NCI-H510A (cell line): ENCODE measurements at regions not wholly inside any gene's neighbourhood (a gene's known extent, or its start where the extent isn't known, plus 50 kb on each side); places are given as distances from the start of the nearest gene placed in this dataset.
"Not testable (repeated sequence)": the region's sequence is repeated elsewhere in the genome, so short reads cannot be mapped to it uniquely, and the experiment has no call there.

ENCODE experiments used
- DNase-seq: peaks from one replicate; lab custom pipeline; 2025; lab: John Stamatoyannopoulos, UW

DNA sequence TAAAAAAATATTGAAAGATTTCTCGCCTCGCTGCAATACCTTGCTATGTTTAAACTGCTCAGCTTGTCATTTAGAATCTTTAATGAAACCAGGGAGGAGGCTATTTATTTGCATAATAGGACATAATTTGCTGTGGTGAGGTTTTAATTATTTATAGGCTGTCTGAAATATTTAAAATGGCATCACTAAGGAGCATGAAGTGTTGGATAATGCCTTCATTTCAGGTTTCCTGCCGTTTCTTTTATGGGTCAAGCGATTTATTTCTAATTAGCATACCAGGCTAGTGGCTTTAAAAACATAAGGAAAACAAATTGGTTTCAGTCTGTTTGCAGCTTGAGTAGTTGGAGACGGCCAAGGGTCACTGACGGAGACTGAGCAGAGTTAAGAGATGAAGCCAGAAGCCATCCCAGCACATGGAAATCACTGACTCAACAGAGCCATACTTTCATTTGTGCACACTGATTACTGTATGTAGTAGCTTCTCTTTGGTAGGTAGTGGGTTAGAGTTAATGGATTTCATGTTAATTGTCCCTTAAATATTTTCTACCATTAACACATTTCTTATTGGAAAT, 1962.4 kb upstream of the TENM3 start:
- no peak for DNase-seq

DNA sequence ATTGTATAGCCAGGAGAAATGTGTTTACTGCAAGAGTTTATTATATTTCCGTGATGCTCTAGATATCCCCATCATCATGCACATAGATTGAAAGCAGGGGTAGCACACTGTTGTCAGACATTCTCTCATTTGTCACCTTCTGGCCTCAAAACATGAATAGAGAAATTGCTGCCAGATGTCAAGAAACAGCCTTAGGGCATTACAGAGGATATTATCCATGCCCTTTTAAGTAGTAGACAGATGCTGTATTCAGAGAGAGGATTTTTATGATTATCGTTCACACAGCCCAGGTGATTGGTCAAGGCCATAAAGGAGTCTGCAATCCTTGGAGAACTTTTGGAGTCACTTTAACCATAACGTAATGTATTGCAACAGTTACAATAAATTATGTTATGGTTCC, 1961.5 kb upstream of the TENM3 start:
- no peak for DNase-seq

GRCh38 chr4:180284267-180284666, 1958.9 kb upstream of the TENM3 start:
- no peak for DNase-seq

DNA sequence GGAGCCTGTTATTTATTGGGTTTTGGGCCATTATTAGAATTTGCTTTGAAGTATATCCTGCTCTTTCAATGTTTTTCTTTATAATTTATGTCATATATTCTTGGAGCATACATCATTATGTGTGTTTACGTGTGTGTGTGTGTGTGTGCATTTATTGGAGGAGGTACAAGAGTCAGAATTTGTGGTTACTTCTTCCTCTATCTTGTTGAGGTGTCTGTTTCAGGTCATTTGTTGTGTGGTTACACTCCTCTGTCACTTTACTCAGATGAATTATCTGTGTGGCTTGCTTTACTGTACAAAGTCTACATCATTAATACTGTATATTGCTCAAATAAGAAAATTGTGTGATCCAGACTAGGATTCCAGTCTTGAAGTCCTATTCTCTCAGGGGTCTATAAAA, 1957.4 kb upstream of the TENM3 start:
- DNase-seq: no peak

DNA sequence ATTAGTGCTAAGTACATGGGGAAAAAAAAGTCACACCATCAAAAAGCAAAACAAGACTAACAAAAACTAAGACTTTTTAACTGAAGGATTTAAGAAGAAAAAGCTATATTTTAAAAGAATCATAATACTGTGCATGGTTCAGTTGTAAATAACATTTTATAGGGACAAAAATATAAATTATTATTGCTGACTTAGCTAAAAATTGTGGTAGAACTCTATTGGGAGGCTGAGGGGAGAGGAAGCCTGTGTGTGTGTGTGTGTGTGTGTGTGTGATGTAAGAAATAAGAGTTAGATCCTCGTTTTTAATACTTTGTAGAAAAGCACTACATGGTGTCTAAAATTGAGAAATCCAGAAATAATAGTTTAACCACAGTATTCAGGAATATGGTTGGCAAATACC, 1950.9 kb upstream of the TENM3 start:
- DNase-seq: no peak

GRCh38 chr4:180296036-180296599, 1947.1 kb upstream of the TENM3 start:
- no peak for DNase-seq

- no peak for DNase-seq
Observed at GRCh38 chr4:180304321-180304720, 1938.9 kb upstream of the TENM3 start.

DNA sequence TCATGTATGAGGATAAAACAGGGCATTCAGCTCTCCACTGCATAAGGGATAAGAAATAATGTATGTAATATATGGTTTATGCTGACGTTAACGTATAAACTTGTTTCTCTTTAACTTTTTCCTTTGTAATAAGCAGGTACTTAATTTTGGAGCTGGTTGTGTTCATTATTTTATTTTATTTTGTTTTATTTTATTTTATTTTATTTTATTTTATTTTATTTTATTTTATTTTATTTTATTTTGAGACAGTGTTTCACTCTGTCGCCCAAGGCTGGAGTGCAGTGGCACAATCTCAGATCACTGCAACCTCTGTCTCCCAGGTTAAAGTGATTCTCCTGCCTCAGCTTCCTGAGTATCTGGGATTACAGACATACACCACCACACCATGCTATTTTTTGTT, 1932.6 kb upstream of the TENM3 start:
- DNase-seq: no peak

DNA sequence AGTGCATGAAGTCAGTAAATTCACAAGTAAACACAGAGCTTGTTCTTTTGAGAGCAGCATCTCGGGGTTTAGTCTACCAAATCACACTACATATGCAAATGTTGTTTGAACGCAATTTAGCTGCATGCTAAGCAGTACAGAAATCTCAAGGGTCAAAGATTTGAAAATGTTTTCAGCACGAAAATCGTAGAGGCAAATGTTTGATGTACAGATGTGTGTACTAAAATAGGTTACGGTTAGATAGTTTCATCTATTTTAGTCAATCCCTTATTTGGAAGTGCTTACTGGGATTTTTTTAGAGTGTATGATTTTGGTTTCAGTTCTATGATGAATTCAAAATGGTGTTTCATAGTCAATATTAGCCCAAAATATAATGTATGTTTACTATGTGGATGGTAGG, 1928.2 kb upstream of the TENM3 start:
- no peak for DNase-seq

DNA sequence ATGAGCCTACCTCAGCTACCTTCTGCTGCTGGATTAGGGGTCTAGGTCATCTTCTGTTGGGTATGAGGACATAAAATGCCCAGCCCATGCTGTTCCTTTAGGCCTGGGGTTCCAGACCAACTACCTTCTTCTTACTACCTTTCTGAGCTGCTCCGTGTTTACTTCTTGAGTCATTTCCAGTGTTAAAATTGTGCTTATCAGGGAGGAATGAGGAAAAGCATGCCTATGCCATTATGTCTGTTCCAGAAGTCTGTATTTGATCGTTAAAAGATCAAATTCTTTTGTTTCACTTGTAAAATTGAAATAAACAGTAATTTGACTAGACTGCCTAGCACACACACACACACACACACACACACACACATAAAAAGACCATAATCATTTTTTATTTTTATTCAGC, 1912.7 kb upstream of the TENM3 start:
- no peak for DNase-seq

DNA sequence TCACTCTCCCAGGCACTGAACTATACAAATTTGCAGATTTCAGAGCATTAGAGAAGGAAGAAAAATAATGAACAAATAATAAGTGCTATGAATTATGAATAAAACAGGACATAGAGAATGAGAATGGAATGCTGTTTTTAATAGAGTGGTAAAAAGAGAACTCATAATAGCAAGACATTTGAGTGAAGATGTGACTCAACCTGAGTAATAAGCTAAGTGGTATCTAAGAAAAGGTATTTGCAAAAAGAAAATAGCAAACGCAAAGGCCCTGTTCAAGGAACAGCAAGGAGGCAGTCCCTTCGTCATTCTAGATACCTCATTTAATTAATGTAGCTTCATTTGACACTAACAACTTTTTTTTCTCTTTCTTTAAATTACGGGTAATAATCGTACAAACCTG, 1910.0 kb upstream of the TENM3 start:
- DNase-seq: no peak

- no peak for DNase-seq
Observed at GRCh38 chr4:180335566-180335965, 1907.6 kb upstream of the TENM3 start.

GRCh38 chr4:180336494-180337090, 1906.6 kb upstream of the TENM3 start:
- no peak for DNase-seq

GRCh38 chr4:180341926-180342325, 1901.3 kb upstream of the TENM3 start:
- no peak for DNase-seq

GRCh38 chr4:180350901-180351300, 1892.3 kb upstream of the TENM3 start:
- DNase-seq: no peak

GRCh38 chr4:180356766-180357165, 1886.4 kb upstream of the TENM3 start:
- no peak for DNase-seq

DNA sequence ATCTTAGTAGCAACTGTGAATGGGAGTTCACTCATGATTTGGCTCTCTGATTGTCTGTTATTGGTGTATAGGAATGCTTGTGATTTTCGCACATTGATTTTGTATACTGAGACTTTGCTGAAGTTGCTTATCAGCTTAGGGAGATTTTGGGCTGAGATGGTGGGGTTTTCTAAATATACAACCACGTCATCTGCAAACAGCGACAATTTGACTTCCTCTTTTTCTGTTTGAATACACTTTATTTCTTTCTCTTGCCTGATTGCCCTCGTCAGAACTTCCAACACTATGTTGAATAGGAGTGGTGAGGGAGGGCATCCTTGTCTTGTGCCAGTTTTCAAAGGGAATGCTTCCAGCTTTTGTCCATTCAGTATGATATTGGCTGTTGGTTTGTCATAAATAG, 1883.1 kb upstream of the TENM3 start:
- DNase-seq: not testable (repeated sequence)

- DNase-seq: no peak
Observed at GRCh38 chr4:180363815-180364214, 1879.4 kb upstream of the TENM3 start.

- DNase-seq: no peak
Observed at GRCh38 chr4:180372691-180373090, 1870.5 kb upstream of the TENM3 start.

DNA sequence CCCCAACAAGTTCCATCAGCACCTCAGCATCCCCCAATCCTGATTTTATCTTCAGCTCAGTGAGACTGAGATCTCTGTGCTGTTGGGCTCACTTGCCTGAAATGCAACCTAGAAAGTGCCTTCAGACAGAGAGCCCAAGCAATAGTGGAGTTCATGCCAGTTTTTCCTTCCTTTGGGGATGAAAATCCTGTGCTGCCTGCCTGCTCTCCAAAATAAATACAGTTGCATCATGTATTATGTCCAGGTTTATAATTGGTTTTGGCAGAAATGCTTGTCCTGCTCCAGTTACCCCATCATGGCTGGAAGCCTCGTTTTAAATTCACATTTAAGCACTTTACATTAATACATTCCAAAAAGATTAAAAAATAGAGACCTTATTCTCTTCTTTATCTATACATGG, 1865.5 kb upstream of the TENM3 start:
- no peak for DNase-seq

GRCh38 chr4:180380733-180381132, 1862.5 kb upstream of the TENM3 start:
- DNase-seq: no peak

DNA sequence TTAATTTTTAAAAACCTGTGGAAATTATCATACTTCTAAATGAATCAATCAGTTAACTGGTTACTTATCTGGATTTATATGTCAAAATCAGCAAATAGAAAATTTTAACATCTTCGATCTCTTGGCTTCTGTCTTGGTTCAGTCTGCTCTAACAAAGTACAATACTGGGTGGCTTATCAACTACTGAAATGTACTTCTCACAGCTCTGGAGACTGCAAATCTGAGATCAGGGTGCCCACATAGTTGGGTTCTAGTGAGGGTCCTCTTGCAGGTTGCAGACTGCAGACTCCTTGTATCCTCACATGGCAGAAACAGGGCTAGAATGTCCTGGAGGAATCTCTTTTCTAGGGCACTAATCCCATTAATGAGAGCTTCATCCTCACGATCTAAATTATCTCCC, 1851.6 kb upstream of the TENM3 start:
- no peak for DNase-seq

DNA sequence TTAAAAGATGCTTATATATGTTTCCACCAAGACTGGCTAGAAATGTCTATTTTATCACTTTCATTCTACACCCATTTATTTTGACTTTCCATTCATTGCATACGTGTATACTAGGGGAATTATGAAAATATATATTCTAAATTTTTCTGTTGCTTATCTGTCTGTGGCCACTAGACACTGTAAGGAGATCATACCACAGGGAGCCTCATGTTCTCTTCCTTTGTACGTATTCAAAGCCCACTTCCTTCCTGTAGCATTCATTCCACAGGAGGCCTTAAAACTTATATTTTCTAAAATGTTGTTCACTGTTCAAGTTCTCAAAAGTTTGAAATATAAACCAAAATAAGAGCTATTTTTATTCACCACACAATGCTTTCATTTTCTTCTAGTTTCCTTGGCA, 1848.9 kb upstream of the TENM3 start:
- DNase-seq: no peak

GRCh38 chr4:180394730-180395129, 1848.5 kb upstream of the TENM3 start:
- DNase-seq: no peak
